SK-N-SH (cell line): ENCODE measurements at regions not wholly inside any gene's neighbourhood (a gene's known extent, or its start where the extent isn't known, plus 50 kb on each side); places are given as distances from the start of the nearest gene placed in this dataset.

Experiments
- CTCF ChIA-PET: fragments of 300-600, 350-600 bp; formaldehyde crosslinking; extraction: SDS; loops from one replicate; lab custom pipeline; 2021; lab: Yijun Ruan, JAX
- POLR2A ChIA-PET: fragments of 350-600 bp; sonication (Branson Sonifier 250); formaldehyde crosslinking; extraction: SDS; loops from one replicate; lab custom pipeline; 2020; ENCODE audit warnings: antibody characterized with exemption, inconsistent platforms; lab: Yijun Ruan, JAX
- DNase-seq: peaks from one replicate; pipeline ENCODE4 v3.0.0; 2012
- H2AFZ ChIP-seq: fragments of 200-600 bp; sonication (generic); 2 replicates; pipeline ENCODE4 v1.8.1; 2016; ENCODE audit warnings: antibody characterized with exemption, mild to moderate bottlenecking, low read depth
- H3F3A ChIP-seq: fragments of 200-600 bp; sonication (generic); replicated peaks from 2 replicates; pipeline ENCODE3; 2016; ENCODE audit warnings: antibody characterized with exemption, mild to moderate bottlenecking; ENCODE audit not compliant: insufficient read depth
- H3K27ac ChIP-seq, 2 experiments: fragments of 200-500 bp in 1 of 2; fragments of 200-600 bp in 1 of 2; sonication (Bioruptor generic) in 1 of 2; sonication (generic), shearing (Covaris generic) in 1 of 2; 2 replicates each; pipeline versions ENCODE4 v1.5.1 to v1.6.1; 2014 to 2016; ENCODE audit warnings: low read depth in 2 of 2, inconsistent platforms in 1 of 2, low read length in 1 of 2, mild to moderate bottlenecking in 1 of 2, mixed read lengths in 1 of 2
- H3K27me3 ChIP-seq: fragments of 200-600 bp; sonication (generic), shearing (Covaris generic); 2 replicates; pipeline ENCODE4 v1.6.1; 2016; ENCODE audit warnings: mixed run types; ENCODE audit not compliant: insufficient read depth
- H3K36me3 ChIP-seq, 2 experiments: fragments of 200-500 bp in 1 of 2; fragments of 200-600 bp in 1 of 2; sonication (Bioruptor generic) in 1 of 2; sonication (generic) in 1 of 2; replicated peaks in 1 of 2; 2 replicates each; pipeline versions ENCODE3 to v1.5.1; 2014 to 2016; ENCODE audit warnings: low read length in 1 of 2, mild to moderate bottlenecking in 1 of 2; ENCODE audit not compliant: insufficient read depth in 2 of 2, control insufficient read depth in 1 of 2
- H3K4me1 ChIP-seq, 2 experiments: fragments of 200-500 bp in 1 of 2; fragments of 200-600 bp in 1 of 2; sonication (Bioruptor generic) in 1 of 2; sonication (generic), shearing (Covaris generic) in 1 of 2; 2 replicates each; pipeline versions ENCODE4 v1.5.1 to v1.6.1; 2014 to 2016; ENCODE audit warnings: low read depth in 1 of 2, low read length in 1 of 2, mixed run types in 1 of 2; ENCODE audit not compliant: insufficient read depth in 2 of 2, control insufficient read depth in 1 of 2
- H3K4me2 ChIP-seq: fragments of 200-600 bp; sonication (generic), shearing (Covaris generic); 2 replicates; pipeline ENCODE4 v1.6.1; 2017; ENCODE audit warnings: mixed run types
- H3K4me3 ChIP-seq, 2 experiments: fragments of 200-500 bp in 1 of 2; fragments of 200-600 bp in 1 of 2; sonication (Bioruptor generic) in 1 of 2; sonication (generic), shearing (Covaris generic) in 1 of 2; 2 replicates each; pipeline versions ENCODE4 v1.5.1 to v1.8.1; 2014 to 2016; ENCODE audit warnings: low read depth in 2 of 2, inconsistent platforms in 1 of 2, low read length in 1 of 2, mild to moderate bottlenecking in 1 of 2, mixed read lengths in 1 of 2, moderate library complexity in 1 of 2
- H3K79me2 ChIP-seq: fragments of 200-600 bp; sonication (generic); 2 replicates; pipeline ENCODE4 v1.8.1; 2017; ENCODE audit warnings: mild to moderate bottlenecking; ENCODE audit not compliant: insufficient read depth
- H3K9ac ChIP-seq: fragments of 200-600 bp; sonication (generic); 2 replicates; pipeline ENCODE4 v1.6.1; 2017; ENCODE audit warnings: mixed run types
- H3K9me2 ChIP-seq: fragments of 200-600 bp; sonication (generic); 2 replicates; pipeline ENCODE4 v1.6.1; 2017; ENCODE audit warnings: mixed run types
- H3K9me3 ChIP-seq: fragments of 200-600 bp; sonication (generic); 2 replicates; pipeline ENCODE4 v1.6.1; 2017; ENCODE audit warnings: mixed run types, mild to moderate bottlenecking, moderate library complexity
- H4K20me1 ChIP-seq: fragments of 200-600 bp; sonication (generic); 2 replicates; pipeline ENCODE4 v1.6.1; 2017; ENCODE audit warnings: mild to moderate bottlenecking, mixed run types; ENCODE audit not compliant: insufficient read depth
- CHD2 ChIP-seq: fragments of 150-350 bp; IDR thresholded peaks from 2 replicates; pipeline ENCODE4 v1.6.1; 2018; ENCODE audit warnings: low read length; ENCODE audit not compliant: partially characterized antibody
- ELF1 ChIP-seq: IDR thresholded peaks from 2 replicates; pipeline ENCODE4 v1.4.0; 2012
- EZH2phosphoT487 ChIP-seq: fragments of 200-600 bp; sonication (generic); IDR thresholded peaks from 2 replicates; pipeline ENCODE4 v1.6.1; 2017; ENCODE audit warnings: low read depth, mixed run types, mild to moderate bottlenecking, antibody characterized with exemption, moderate library complexity, borderline replicate concordance
- FOXJ3 ChIP-seq: sonication (generic); formaldehyde crosslinking; IDR thresholded peaks from 2 replicates; pipeline ENCODE4 v1.5.1; 2020; ENCODE audit warnings: mild to moderate bottlenecking, missing genetic modification reagents
- GABPA ChIP-seq: IDR thresholded peaks from 2 replicates; pipeline ENCODE4 v1.4.0; 2012; ENCODE audit warnings: low read depth, mild to moderate bottlenecking
- GATA2 ChIP-seq: sonication (generic); formaldehyde crosslinking; IDR thresholded peaks from 2 replicates; pipeline ENCODE4 v1.5.0; 2020; ENCODE audit warnings: mild to moderate bottlenecking, missing genetic modification reagents
- MXI1 ChIP-seq: IDR thresholded peaks from 2 replicates; pipeline ENCODE4 v1.6.1; 2012; ENCODE audit warnings: mild to moderate bottlenecking, low read depth, low read length, improper control_type of control experiment
- NFIC ChIP-seq: IDR thresholded peaks from 2 replicates; pipeline ENCODE4 v1.4.0; 2012; ENCODE audit warnings: borderline replicate concordance
- POLR2AphosphoS5 ChIP-seq: IDR thresholded peaks from 2 replicates; pipeline ENCODE4 v1.6.1; 2012; ENCODE audit warnings: low read depth, low read length
- RCOR1 ChIP-seq: fragments of 150-350 bp; IDR thresholded peaks from 2 replicates; pipeline ENCODE4 v1.6.1; 2017; ENCODE audit warnings: antibody characterized with exemption, low read length
- RFX5 ChIP-seq: IDR thresholded peaks from 2 replicates; pipeline ENCODE4 v1.6.1; 2012; ENCODE audit warnings: mild to moderate bottlenecking, improper control_type of control experiment, low read length
- RXRA ChIP-seq: IDR thresholded peaks from 2 replicates; pipeline ENCODE4 v1.4.0; 2012; ENCODE audit warnings: low read depth, mild to moderate bottlenecking, borderline replicate concordance
- SMC3 ChIP-seq: IDR thresholded peaks from 2 replicates; pipeline ENCODE4 v1.6.1; 2012; ENCODE audit warnings: low read depth, low read length, improper control_type of control experiment
- TAF1 ChIP-seq: IDR thresholded peaks from 2 replicates; pipeline ENCODE4 v1.6.1; 2012; ENCODE audit warnings: low read depth, mild to moderate bottlenecking, low read length, moderate library complexity, borderline replicate concordance
- TCF12 ChIP-seq: IDR thresholded peaks from 2 replicates; pipeline ENCODE4 v1.4.0; 2012
- TEAD4 ChIP-seq: IDR thresholded peaks from 2 replicates; pipeline ENCODE4 v1.4.0; 2012; ENCODE audit warnings: mild to moderate bottlenecking, borderline replicate concordance; ENCODE audit not compliant: insufficient read depth
- YY1 ChIP-seq: IDR thresholded peaks from 2 replicates; pipeline ENCODE4 v1.4.0; 2012; ENCODE audit warnings: low read depth, mild to moderate bottlenecking
- WGBS: methylation state at CpG from one replicate; pipeline ENCODE4 v1.1.6; 2017; ENCODE audit warnings: low lambda C conversion rate; 5-methylcytosine and 5-hydroxymethylcytosine counted together
- TF ChIP-seq, protein P1 (sequence below): IDR thresholded peaks from 2 replicates; pipeline ENCODE4; 2012

DNA sequence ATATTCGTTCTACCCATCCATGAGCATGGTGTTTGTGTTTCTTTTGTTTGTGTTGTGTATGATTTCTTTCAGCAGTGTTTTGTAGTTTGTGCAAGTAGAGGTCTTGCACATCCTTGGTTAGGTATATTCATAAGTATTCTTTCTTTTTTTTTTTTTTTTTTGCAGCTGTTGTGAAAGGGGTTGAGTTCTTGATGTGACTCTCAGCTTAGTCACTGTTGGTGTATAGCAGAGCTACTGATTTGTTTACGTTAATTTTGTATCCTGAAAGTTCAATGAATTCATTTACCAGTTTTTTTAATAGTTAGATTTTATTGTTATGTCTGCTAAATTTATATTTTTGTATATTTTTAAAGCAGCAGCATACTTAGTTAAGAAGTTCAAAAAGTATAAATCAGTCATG, 834.4 kb upstream of the NRXN1 start:
- H2AFZ ChIP-seq, result no peak overlapping the region
- TF ChIP-seq RXRA, result no peak
- no peak for TF ChIP-seq FOXJ3
- no peak for TF ChIP-seq TCF12
- no peak for TF ChIP-seq GABPA
- TF ChIP-seq ELF1, result no peak
- no peak for TF ChIP-seq NFIC
- TF ChIP-seq POLR2AphosphoS5, result no peak
- POLR2A ChIA-PET, result no interaction called here
- WGBS, result 16% methylated on average over 2 of the region's 2 CpGs
- no peaks in the 10 kb centered on the region for H3K9me3 ChIP-seq
- H3K27ac ChIP-seq, result no peak overlapping the region
- no peaks in the 10 kb centered on the region for H3K4me1 ChIP-seq
- no peak overlapping the region for H3K9ac ChIP-seq
- H3K9me2 ChIP-seq, result no peaks in the 10 kb centered on the region
- H3F3A ChIP-seq, result no peaks in the 10 kb centered on the region
- CTCF ChIA-PET, result no interaction called here
- DNase-seq, result no peak
- no peaks in the 10 kb centered on the region for H3K79me2 ChIP-seq
- H3K27me3 ChIP-seq, result no peaks in the 10 kb centered on the region
- H3K4me3 ChIP-seq, result no peak overlapping the region
- H3K36me3 ChIP-seq, result no peaks in the 10 kb centered on the region
- H3K4me2 ChIP-seq, result no peak overlapping the region
- no peaks in the 10 kb centered on the region for H4K20me1 ChIP-seq

DNA sequence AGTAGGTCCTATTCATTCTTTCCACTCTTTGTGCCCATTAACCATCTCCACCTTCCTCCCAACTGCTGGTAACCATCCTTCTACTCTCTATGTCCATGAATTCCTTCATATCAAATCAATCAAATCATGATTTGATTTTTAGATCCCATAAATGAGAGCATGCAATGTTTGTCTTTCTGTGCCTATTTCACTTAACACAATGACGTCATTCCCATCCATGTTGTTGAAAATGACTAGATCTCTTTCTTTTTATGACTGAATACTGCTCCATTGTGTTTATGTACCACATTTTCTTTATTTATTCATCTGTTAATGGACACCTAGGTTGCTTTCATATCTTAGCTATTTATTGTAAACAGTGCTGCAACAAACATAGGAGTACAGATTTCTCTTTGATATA, 827.3 kb upstream of the NRXN1 start:
- CTCF ChIA-PET, result no interaction called here
- TF ChIP-seq NFIC, result no peak
- TF ChIP-seq GATA2 (CRISPR knock-in tag), result no peak
- no peak for TF ChIP-seq RCOR1
- TF ChIP-seq TAF1, result no peak
- TF ChIP-seq RFX5, result no peak
- TF ChIP-seq CHD2, result no peak
- no peak for TF ChIP-seq YY1
- no peak for TF ChIP-seq GABPA
- TF ChIP-seq, all 33 proteins: peak for 0
- Histone ChIP-seq H3K27ac (no peak overlapping the region), H3K36me3 (no peaks in the 10 kb centered on the region), H3K4me1 (no peaks in the 10 kb centered on the region), H3K4me3 (no peak overlapping the region), H3K27me3 (no peaks in the 10 kb centered on the region), H2AFZ (no peak overlapping the region), H3K9me3 (no peaks in the 10 kb centered on the region), H3K9me2 (no peaks in the 10 kb centered on the region), H3K4me2 (no peak overlapping the region), H4K20me1 (no peaks in the 10 kb centered on the region), H3K79me2 (no peaks in the 10 kb centered on the region), H3K9ac (no peak overlapping the region), H3F3A (no peaks in the 10 kb centered on the region)
- WGBS, result 7% methylated on average over 1 of the region's 1 CpG
- DNase-seq, result no peak
- POLR2A ChIA-PET, result no interaction called here

DNA sequence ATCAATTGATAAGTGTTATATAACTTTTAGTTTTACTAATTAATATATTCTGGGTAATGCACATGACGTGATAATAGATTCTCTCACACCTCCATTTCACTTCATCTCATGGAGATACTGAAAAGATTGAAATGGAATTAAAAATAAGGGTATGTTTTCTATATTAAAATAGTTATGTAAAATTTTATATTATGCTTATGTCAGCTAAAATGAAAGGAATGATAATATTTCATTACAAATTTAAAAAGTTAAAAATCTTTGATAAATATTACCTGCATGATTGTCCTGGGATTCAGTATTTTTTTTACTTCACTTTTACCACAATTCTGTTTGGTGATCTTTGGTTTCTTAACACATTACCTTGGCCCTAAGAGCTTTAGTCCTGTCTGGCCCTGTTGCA, 823.8 kb upstream of the NRXN1 start:
- 7% methylated on average over 1 of the region's 1 CpG for WGBS
- no peaks in the 10 kb centered on the region for H4K20me1 ChIP-seq
- H3K4me3 ChIP-seq, result no peak overlapping the region
- no peaks in the 10 kb centered on the region for H3K9me3 ChIP-seq
- H3K9me2 ChIP-seq, result no peaks in the 10 kb centered on the region
- no peak overlapping the region for H3K4me2 ChIP-seq
- no peaks in the 10 kb centered on the region for H3K36me3 ChIP-seq
- H3K9ac ChIP-seq, result no peak overlapping the region
- no peaks in the 10 kb centered on the region for H3F3A ChIP-seq
- ChIA-PET CTCF (no interaction called here), POLR2A (no interaction called here)
- H3K27me3 ChIP-seq, result no peaks in the 10 kb centered on the region
- no peak overlapping the region for H2AFZ ChIP-seq
- no peak overlapping the region for H3K27ac ChIP-seq
- no peaks in the 10 kb centered on the region for H3K4me1 ChIP-seq
- H3K79me2 ChIP-seq, result no peaks in the 10 kb centered on the region
- no peak for DNase-seq
- no peak for TF ChIP-seq RXRA
- no peak for TF ChIP-seq EZH2phosphoT487
- TF ChIP-seq SMC3, result no peak
- no peak for TF ChIP-seq GATA2 (CRISPR knock-in tag)
- TF ChIP-seq RFX5, result no peak
- no peak for TF ChIP-seq RCOR1
- TF ChIP-seq, protein P1, sequence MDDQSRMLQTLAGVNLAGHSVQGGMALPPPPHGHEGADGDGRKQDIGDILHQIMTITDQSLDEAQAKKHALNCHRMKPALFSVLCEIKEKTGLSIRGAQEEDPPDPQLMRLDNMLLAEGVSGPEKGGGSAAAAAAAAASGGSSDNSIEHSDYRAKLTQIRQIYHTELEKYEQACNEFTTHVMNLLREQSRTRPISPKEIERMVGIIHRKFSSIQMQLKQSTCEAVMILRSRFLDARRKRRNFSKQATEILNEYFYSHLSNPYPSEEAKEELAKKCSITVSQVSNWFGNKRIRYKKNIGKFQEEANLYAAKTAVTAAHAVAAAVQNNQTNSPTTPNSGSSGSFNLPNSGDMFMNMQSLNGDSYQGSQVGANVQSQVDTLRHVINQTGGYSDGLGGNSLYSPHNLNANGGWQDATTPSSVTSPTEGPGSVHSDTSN, result no peak
- no peak for TF ChIP-seq GABPA
- TF ChIP-seq FOXJ3, result no peak
- TF ChIP-seq TEAD4, result no peak
- TF ChIP-seq MXI1, result no peak
- no peak for TF ChIP-seq TCF12
- TF ChIP-seq, all 33 proteins: peak for 0
